B cell (primary cell): ENCODE measurements at regions not wholly inside any gene's neighbourhood (a gene's known extent, or its start where the extent isn't known, plus 50 kb on each side); places are given as distances from the start of the nearest gene placed in this dataset.

Experiments
- CTCF ChIP-seq: fragments of 200-600 bp; IDR thresholded peaks from one replicate; pipeline ENCODE4 v1.8.0; 2022; ENCODE audit warnings: antibody characterized with exemption, mild to moderate bottlenecking
- EZH2 ChIP-seq: IDR thresholded peaks from 2 replicates; pipeline ENCODE4 v1.6.1; 2012; ENCODE audit warnings: borderline replicate concordance, low read depth, mild to moderate bottlenecking, moderate library complexity, low read length; ENCODE audit not compliant: insufficient read depth, poor library complexity, severe bottlenecking

GRCh38 chr13:106700439-106700838 is 132.5 kb upstream of the ARGLU1 start:
- no peak for TF ChIP-seq CTCF
- TF ChIP-seq EZH2, result no peak
